Heart left ventricle (tissue), 16 donors: ENCODE measurements at regions not wholly inside any gene's neighbourhood (a gene's known extent, or its start where the extent isn't known, plus 50 kb on each side); places are given as distances from the start of the nearest gene placed in this dataset.

Source experiments
- ATAC-seq, 4 donors: fragments of 200-7000 bp; cut with Tn5 transposase; one replicate each; pipeline ENCODE4 v1.9.1; 2020 to 2022; ENCODE audit warnings: moderate library complexity in 4 of 4, mild to moderate bottlenecking in 3 of 4, moderate number of reproducible peaks in 1 of 4
- DNase-seq, 5 donors: peaks; one replicate each; pipeline ENCODE4 v3.0.0-alpha.2; 2020
- H3K27ac ChIP-seq, 12 donors: fragments of 200-600 bp; sonication (generic) in 4 of 12; one replicate each; pipeline versions ENCODE4 v1.5.0 to v1.8.0; 2016 to 2022; ENCODE audit warnings: mild to moderate bottlenecking in 2 of 12
- H3K27me3 ChIP-seq, 9 donors: fragments of 200-600 bp; sonication (generic) in 2 of 9; one replicate each; pipeline versions ENCODE4 v1.5.1 to v1.8.0; 2016 to 2022; ENCODE audit warnings: mild to moderate bottlenecking in 3 of 9
- H3K36me3 ChIP-seq, 9 donors: fragments of 200-600 bp; sonication (generic) in 2 of 9; one replicate each; pipeline versions ENCODE4 v1.5.0 to v1.8.0; 2018 to 2022; ENCODE audit warnings: mild to moderate bottlenecking in 2 of 9
- H3K4me1 ChIP-seq, 12 donors: fragments of 200-600 bp; sonication (generic) in 4 of 12; one replicate each; pipeline versions ENCODE4 v1.5.0 to v1.8.0; 2016 to 2022; ENCODE audit warnings: mild to moderate bottlenecking in 3 of 12
- H3K4me3 ChIP-seq, 12 donors: fragments of 200-600 bp; sonication (generic) in 4 of 12; one replicate each; pipeline versions ENCODE4 v1.5.0 to v1.8.0; 2017 to 2022; ENCODE audit warnings: mild to moderate bottlenecking in 9 of 12, moderate library complexity in 4 of 12
- H3K9me3 ChIP-seq, 12 donors: fragments of 200-600 bp; sonication (generic) in 4 of 12; one replicate each; pipeline versions ENCODE4 v1.5.0 to v1.8.0; 2016 to 2022; ENCODE audit warnings: mild to moderate bottlenecking in 1 of 12
- POLR2A ChIP-seq, 2 donors: fragments of 450-650 bp; IDR thresholded peaks; one replicate each; pipeline ENCODE4 v1.6.1; 2017; ENCODE audit warnings: antibody characterized with exemption in 2 of 2, mild to moderate bottlenecking in 2 of 2, moderate library complexity in 2 of 2
- WGBS, 4 donors: extraction: QIAGEN DNeasy Blood & Tissue Kit in 2 of 4; methylation state at CpG; one replicate each; pipeline versions ENCODE4 v1.1.5 to v1.1.7; 2013 to 2018; 5-methylcytosine and 5-hydroxymethylcytosine counted together
- intact Hi-C, 10 donors: fragments of 100-400 bp; cut with DNase I; formaldehyde crosslinking; loops; one replicate each; pipeline versions ENCODE4 v1.11.1 to v1.14.2; 2022
- TF ChIP-seq, protein P1 (sequence below), 12 donors: fragments of 200-600 bp; sonication (generic) in 4 of 12; IDR thresholded peaks; one replicate each; pipeline versions ENCODE4 v1.5.0 to v1.8.0; 2018 to 2022; ENCODE audit warnings: antibody characterized with exemption in 12 of 12, mild to moderate bottlenecking in 5 of 12
- donor health status: ischemic (EF 13 %, LVEDD 7.1; RV severe dilation, severe dysfunction).
- donor health status: healthy with polysubstance abuse.
- donor health status: DM: no; HTN: yes; CAD: no.
- donor health status: DM: no; HTN: no; CAD: no.
- donor health status: ischemic (EF 25% LVEDD 6.9; RV normal size, moderate dysfunction).
- donor health status: ischemic (EF 25% LVEDD 5.7; RV mildly dilated, moderate dysfunction).
- donor health status: healthy.
- donor health status: DM: yes; HTN: yes; CAD: no.
- donor health status: ischemic (EF 35%, LVEDD 5.7; RV mildly dilated, moderate dysfunction).
- donor health status: nonischemic (EF 11% LVEDD 7.7; RV severe dilation, severe dysfunction).
- donor health status: DM: yes; HTN: yes; CAD: no.
- donor health status: PGD.
- donor health status: ischemic (EF 29% LVEDD 5.4; RV normal size, mild dysfunction).
- donor health status: nonischemic (EF 23%, LVEDD 6.1; RV moderate dilation, normal function).

DNA sequence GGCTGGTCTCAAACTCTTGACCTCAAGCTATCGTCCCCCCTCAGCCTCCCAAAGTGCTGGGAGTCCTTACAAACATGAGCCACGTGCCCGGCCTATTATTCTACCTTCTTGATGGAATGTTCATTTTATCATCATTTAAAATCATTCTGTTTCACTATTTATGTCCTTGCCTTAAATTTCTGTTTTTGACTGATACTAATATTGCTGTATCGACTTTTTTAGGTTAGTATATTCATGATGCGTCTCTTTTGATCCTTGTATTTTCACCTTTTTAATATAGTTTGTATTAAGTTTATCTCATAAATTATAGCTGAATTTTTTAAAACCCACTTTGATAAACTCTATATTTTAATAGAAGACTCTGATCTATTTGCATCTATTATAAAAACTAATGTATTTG, 98.4 kb upstream of the STXBP5 start:
- no peak for TF ChIP-seq POLR2A (IDR thresholded peaks at IDR 0.05)
- TF ChIP-seq, protein P1, sequence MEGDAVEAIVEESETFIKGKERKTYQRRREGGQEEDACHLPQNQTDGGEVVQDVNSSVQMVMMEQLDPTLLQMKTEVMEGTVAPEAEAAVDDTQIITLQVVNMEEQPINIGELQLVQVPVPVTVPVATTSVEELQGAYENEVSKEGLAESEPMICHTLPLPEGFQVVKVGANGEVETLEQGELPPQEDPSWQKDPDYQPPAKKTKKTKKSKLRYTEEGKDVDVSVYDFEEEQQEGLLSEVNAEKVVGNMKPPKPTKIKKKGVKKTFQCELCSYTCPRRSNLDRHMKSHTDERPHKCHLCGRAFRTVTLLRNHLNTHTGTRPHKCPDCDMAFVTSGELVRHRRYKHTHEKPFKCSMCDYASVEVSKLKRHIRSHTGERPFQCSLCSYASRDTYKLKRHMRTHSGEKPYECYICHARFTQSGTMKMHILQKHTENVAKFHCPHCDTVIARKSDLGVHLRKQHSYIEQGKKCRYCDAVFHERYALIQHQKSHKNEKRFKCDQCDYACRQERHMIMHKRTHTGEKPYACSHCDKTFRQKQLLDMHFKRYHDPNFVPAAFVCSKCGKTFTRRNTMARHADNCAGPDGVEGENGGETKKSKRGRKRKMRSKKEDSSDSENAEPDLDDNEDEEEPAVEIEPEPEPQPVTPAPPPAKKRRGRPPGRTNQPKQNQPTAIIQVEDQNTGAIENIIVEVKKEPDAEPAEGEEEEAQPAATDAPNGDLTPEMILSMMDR (IDR thresholded peaks at IDR 0.05), result no peak
- ATAC-seq, result no peak
- no peak for DNase-seq
- 89 to 95% (median 93%) methylated on average over 5 of the region's 5 CpGs for WGBS, 4 donors
- Histone ChIP-seq H3K4me3 (no peak overlapping the region), H3K27me3 (no peaks in the 10 kb centered on the region), H3K4me1 (peaks cover 0 to 22% (median 0%) of the 10 kb centered on the region in 12 donors), H3K27ac (no peak overlapping the region), H3K36me3 (no peaks in the 10 kb centered on the region), H3K9me3 (no peaks in the 10 kb centered on the region)
- intact Hi-C loops, result no loop called here

GRCh38 chr6:147106759-147107401, 97.3 kb upstream of the STXBP5 start:
- TF ChIP-seq, protein P1 (IDR thresholded peaks at IDR 0.05), result no peak
- no peak for TF ChIP-seq POLR2A (IDR thresholded peaks at IDR 0.05)
- peaks cover 0 to 22% (median 0%) of the 10 kb centered on the region in 12 donors for H3K4me1 ChIP-seq
- 70 to 73% (median 71%) methylated on average over 7 of the region's 7 CpGs for WGBS, 4 donors
- H3K36me3 ChIP-seq, result no peaks in the 10 kb centered on the region
- DNase-seq (no peak), ATAC-seq (no peak)
- no peaks in the 10 kb centered on the region for H3K27me3 ChIP-seq
- no peaks in the 10 kb centered on the region for H3K9me3 ChIP-seq
- no peak overlapping the region for H3K4me3 ChIP-seq
- intact Hi-C loops, result no loop called here
- H3K27ac ChIP-seq, result peak overlapping the region in 1 of 12 donors; percentile 1

GRCh38 chr6:147108259-147108910, 95.8 kb upstream of the STXBP5 start:
- ATAC-seq (no peak), DNase-seq (no peak)
- no peak overlapping the region for H3K4me3 ChIP-seq
- intact Hi-C loops, result no loop called here
- no peaks in the 10 kb centered on the region for H3K36me3 ChIP-seq
- WGBS, 4 donors, result 61 to 73% (median 66%) methylated on average over 2 of the region's 2 CpGs
- peaks cover 0 to 22% (median 0%) of the 10 kb centered on the region in 12 donors for H3K4me1 ChIP-seq
- TF ChIP-seq POLR2A (IDR thresholded peaks at IDR 0.05), result no peak
- TF ChIP-seq, protein P1 (IDR thresholded peaks at IDR 0.05), result no peak
- no peaks in the 10 kb centered on the region for H3K9me3 ChIP-seq
- H3K27ac ChIP-seq, result no peak overlapping the region
- no peaks in the 10 kb centered on the region for H3K27me3 ChIP-seq

DNA sequence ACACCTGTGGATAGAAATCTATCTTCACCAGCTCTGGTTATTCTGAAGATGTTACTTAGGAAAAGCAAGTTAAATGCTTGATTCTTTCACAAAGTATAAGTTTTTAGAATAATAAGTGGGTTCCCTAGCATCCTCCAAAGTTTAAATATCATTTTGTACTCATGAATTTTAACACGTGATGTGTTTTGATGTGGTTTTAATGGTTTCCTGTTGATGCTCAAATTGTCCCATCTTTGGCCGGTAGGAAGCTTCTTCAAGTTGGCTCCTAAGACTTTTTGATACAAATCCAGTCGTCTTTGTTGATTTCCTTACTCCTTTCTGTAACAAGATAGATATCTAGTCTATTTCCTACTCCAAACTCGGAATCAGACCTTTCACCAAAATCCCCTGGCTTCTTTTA, 94.5 kb upstream of the STXBP5 start:
- H3K9me3 ChIP-seq, result no peaks in the 10 kb centered on the region
- H3K27me3 ChIP-seq, result no peaks in the 10 kb centered on the region
- no peak for TF ChIP-seq POLR2A (IDR thresholded peaks at IDR 0.05)
- TF ChIP-seq, protein P1 (IDR thresholded peaks at IDR 0.05), result no peak
- H3K4me3 ChIP-seq, result no peak overlapping the region
- H3K36me3 ChIP-seq, result no peaks in the 10 kb centered on the region
- no peak overlapping the region for H3K27ac ChIP-seq
- 72 to 81% (median 73%) methylated on average over 4 of the region's 4 CpGs for WGBS, 4 donors
- DNase-seq, result no peak
- no peak for ATAC-seq
- intact Hi-C loops, result no loop called here
- H3K4me1 ChIP-seq, result peaks cover 0 to 10% (median 0%) of the 10 kb centered on the region in 12 donors
